ENCODE measurements at regions not wholly inside any gene's neighbourhood (a gene's known extent, or its start where the extent isn't known, plus 50 kb on each side); places are given as distances from the start of the nearest gene placed in this dataset.

- TF ChIP-seq POLR2A (IDR thresholded peaks at IDR 0.05; ENCODE audit: low read depth, low read length) (no peak), TAF1 (IDR thresholded peaks at IDR 0.05; ENCODE audit: borderline replicate concordance, low read depth, low read length) (no peak), POLR2AphosphoS5 (IDR thresholded peaks at IDR 0.05; ENCODE audit: low read depth, low read length) (no peak)
- DNase-seq (ENCODE audit: insufficient read length) (no peak), FAIRE-seq (no peak)
These were observed 123.2 kb downstream of the TMEM17 start for GRCh38 chr2:62382757-62383156.

- FAIRE-seq (no peak), DNase-seq (ENCODE audit: insufficient read length) (no peak)
- TF ChIP-seq POLR2AphosphoS5 (IDR thresholded peaks at IDR 0.05; ENCODE audit: low read depth, low read length) (no peak), POLR2A (IDR thresholded peaks at IDR 0.05; ENCODE audit: low read depth, low read length) (no peak), TAF1 (IDR thresholded peaks at IDR 0.05; ENCODE audit: borderline replicate concordance, low read depth, low read length) (no peak)
These were observed 123.9 kb downstream of the TMEM17 start for GRCh38 chr2:62382122-62382521.

GRCh38 chr2:62381656-62382055 lies 124.3 kb downstream of the TMEM17 start:
- DNase-seq (ENCODE audit: insufficient read length) (no peak), FAIRE-seq (no peak)
- TF ChIP-seq POLR2A (IDR thresholded peaks at IDR 0.05; ENCODE audit: low read depth, low read length) (no peak), TAF1 (IDR thresholded peaks at IDR 0.05; ENCODE audit: borderline replicate concordance, low read depth, low read length) (no peak), POLR2AphosphoS5 (IDR thresholded peaks at IDR 0.05; ENCODE audit: low read depth, low read length) (no peak)

GRCh38 chr2:62379566-62379965 lies 126.4 kb downstream of the TMEM17 start:
- TF ChIP-seq POLR2A (IDR thresholded peaks at IDR 0.05; ENCODE audit: low read depth, low read length), result no peak
- TF ChIP-seq POLR2AphosphoS5 (IDR thresholded peaks at IDR 0.05; ENCODE audit: low read depth, low read length), result no peak
- TF ChIP-seq TAF1 (IDR thresholded peaks at IDR 0.05; ENCODE audit: borderline replicate concordance, low read depth, low read length), result no peak
- FAIRE-seq (no peak), DNase-seq (ENCODE audit: insufficient read length) (no peak)

- DNase-seq (ENCODE audit: insufficient read length) (no peak), FAIRE-seq (no peak)
- TF ChIP-seq TAF1 (IDR thresholded peaks at IDR 0.05; ENCODE audit: borderline replicate concordance, low read depth, low read length), result no peak
- no peak for TF ChIP-seq POLR2AphosphoS5 (IDR thresholded peaks at IDR 0.05; ENCODE audit: low read depth, low read length)
- TF ChIP-seq POLR2A (IDR thresholded peaks at IDR 0.05; ENCODE audit: low read depth, low read length), result no peak
These were observed 130.9 kb downstream of the TMEM17 start for GRCh38 chr2:62375113-62375420.

DNA sequence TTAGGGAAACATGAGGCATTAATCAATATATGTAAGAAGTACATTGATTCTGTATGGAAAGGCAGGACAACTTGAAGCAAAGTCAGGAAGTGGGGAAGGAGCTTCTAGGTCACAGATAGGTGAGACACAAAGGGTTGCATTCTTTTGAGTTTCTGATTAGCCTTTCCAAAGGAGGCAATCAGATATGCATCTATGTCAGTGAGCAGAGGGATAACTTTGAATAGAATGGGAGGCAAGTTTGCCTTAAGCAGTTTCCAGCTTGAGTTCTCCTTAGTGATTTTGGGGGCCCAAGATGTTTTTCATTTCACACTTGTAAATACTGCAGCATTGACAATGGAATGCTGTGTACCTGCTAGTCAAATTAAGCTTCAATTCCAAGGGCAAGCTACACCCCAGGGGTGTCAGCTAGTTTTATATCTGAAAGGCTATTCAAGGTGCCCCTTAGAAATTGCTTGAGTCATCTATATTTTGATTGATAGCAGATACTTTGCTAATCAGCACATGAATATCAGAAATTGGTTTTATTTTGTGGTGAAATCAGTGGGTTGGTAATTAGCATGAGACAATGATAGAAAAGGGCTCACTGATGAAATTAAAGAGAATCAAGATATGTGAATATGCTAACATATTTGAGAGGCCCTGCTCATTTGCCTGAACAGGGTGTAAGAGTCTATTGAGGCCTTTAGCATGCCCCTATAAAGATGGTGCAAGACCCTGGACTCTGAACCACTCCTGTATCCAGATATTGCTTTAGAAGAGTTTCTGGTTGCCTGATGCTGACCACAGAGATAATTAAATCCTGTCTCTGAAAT lies 131.5 kb downstream of the TMEM17 start:
- no peak for DNase-seq (ENCODE audit: insufficient read length)
- TF ChIP-seq TAF1 (IDR thresholded peaks at IDR 0.05; ENCODE audit: borderline replicate concordance, low read depth, low read length) (no peak), POLR2A (IDR thresholded peaks at IDR 0.05; ENCODE audit: low read depth, low read length) (no peak)
- no peak for FAIRE-seq

- no peak for TF ChIP-seq TAF1 (IDR thresholded peaks at IDR 0.05; ENCODE audit: borderline replicate concordance, low read depth, low read length)
- TF ChIP-seq POLR2A (IDR thresholded peaks at IDR 0.05; ENCODE audit: low read depth, low read length), result no peak
- TF ChIP-seq POLR2AphosphoS5 (IDR thresholded peaks at IDR 0.05; ENCODE audit: low read depth, low read length), result no peak
- DNase-seq (ENCODE audit: insufficient read length) (no peak), FAIRE-seq (no peak)
These were observed 133.2 kb downstream of the TMEM17 start for GRCh38 chr2:62372824-62373223.

DNA sequence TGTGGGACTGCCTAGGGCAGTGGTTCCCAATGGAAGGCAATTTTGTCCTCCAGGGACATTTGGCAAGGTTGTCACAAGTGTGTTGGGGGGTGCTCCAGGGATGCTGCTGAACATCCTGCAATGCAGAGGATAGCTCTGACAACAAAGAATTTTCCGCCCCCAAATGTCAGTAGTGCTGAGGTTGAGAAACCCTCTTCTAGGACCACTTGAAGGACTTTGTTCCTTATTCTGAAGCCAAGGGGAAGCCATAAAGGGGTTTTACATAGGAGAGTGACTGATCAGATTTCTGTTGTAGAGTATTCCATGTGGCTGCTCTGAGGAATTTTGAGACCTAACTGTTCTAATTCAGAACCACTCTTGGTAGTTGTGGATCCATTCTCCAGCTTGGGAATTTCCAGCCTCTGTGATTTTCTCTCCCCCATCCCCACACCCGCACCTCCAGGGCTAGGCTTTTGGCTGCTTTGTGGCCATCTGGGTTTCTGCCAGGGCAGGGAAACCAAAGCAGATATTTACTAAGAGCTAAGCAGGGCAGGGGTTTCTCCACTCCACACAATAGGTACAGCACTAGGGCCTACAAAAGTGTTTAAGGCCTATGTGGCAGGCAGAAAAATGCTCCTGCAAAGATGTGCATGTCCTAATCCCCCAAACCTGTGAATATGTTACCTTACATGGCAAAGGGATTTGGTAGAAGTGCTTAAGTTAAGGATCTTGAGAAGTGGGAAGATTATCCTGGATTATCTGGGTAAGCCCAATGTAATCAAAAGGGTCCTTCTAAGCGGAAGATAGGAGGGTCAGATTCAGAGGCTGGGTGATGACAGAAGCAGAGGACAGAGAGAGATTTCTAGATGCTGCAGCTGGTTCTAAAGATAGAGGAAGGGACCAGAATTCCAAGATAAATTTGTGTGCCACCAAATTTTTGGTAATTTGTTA lies 135.4 kb downstream of the TMEM17 start:
- DNase-seq (ENCODE audit: insufficient read length) (no peak), FAIRE-seq (no peak)
- TF ChIP-seq TAF1 (IDR thresholded peaks at IDR 0.05; ENCODE audit: borderline replicate concordance, low read depth, low read length) (no peak), POLR2AphosphoS5 (IDR thresholded peaks at IDR 0.05; ENCODE audit: low read depth, low read length) (no peak), POLR2A (IDR thresholded peaks at IDR 0.05; ENCODE audit: low read depth, low read length) (no peak)

DNA sequence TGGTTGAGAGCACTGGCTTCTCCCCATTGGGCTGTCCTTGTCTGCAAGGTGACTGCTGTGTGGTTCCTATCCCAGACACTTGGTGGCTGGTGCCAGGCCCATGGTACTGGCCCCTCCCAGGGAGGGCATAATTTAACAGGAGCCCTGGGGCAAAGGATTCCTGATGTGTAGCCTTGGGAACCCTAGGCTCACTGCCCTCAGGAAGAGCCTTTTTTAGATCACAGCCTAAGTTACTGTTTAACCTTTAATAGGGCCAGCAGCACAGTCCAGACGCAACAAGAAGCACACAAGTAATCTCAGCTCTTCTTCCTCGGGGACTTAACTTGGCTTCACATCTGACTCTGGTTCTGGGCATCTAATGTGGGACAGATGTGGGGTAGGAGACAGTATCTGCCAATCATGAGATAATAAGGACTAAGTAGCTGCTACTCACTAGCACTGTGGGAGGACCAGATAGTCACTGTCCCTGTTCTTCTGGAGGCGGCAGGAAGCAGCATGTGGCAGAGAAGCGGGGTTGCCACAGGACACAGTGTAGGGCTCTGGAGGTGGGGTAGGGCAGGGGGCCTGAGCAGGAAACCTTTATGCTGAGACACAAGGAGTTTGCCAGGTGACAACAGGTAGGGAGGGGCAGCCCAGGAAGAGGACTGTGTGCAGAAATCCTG lies 136.3 kb downstream of the TMEM17 start:
- no peak for FAIRE-seq
- TF ChIP-seq POLR2A (IDR thresholded peaks at IDR 0.05; ENCODE audit: low read depth, low read length), result no peak

GRCh38 chr2:62364791-62365528 lies 141.0 kb downstream of the TMEM17 start:
- TF ChIP-seq POLR2A (IDR thresholded peaks at IDR 0.05; ENCODE audit: low read depth, low read length), result no peak
- TF ChIP-seq TAF1 (IDR thresholded peaks at IDR 0.05; ENCODE audit: borderline replicate concordance, low read depth, low read length), result no peak
- TF ChIP-seq POLR2AphosphoS5 (IDR thresholded peaks at IDR 0.05; ENCODE audit: low read depth, low read length), result no peak
- FAIRE-seq, result no peak
- no peak for DNase-seq (ENCODE audit: insufficient read length)

More for the DNA sequence above, 136.3 kb downstream of the TMEM17 start:
- DNase-seq (ENCODE audit: insufficient read length), result no peak

DNA sequence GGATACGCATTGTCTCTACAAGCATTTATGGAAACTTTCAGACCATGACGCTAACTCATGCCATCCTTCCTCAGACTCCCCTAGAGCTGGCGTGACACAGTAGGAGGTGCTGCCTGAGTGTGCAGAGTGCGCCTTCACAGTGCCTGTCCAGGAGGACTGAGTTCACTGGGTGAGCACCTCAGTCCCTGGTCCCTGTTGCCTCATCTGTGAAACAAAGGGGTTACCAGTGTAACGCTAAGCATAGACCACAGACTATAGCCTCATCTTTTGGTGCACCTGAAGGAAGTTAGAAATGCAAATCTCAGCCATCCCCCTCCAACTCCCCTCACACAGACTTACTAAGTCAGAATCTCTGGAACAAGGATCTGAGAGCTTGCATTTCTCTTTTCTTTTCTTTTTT lies 142.8 kb downstream of the TMEM17 start:
- DNase-seq (ENCODE audit: insufficient read length), result peak; percentile 38
- peak; percentile 35; the same call in 1 of the 2 replicates for TF ChIP-seq POLR2A (IDR thresholded peaks at IDR 0.05; ENCODE audit: low read depth, low read length)
- no peak for TF ChIP-seq POLR2AphosphoS5 (IDR thresholded peaks at IDR 0.05; ENCODE audit: low read depth, low read length)
- peak; percentile 91 for FAIRE-seq
